ENCODE measurements at regions not wholly inside any gene's neighbourhood (a gene's known extent, or its start where the extent isn't known, plus 50 kb on each side); places are given as distances from the start of the nearest gene placed in this dataset.

GRCh38 chr9:118008246-118008645 is 304.0 kb downstream of the TLR4 start:
- TF ChIP-seq CTCF (IDR thresholded peaks at IDR 0.05) (no peak), POLR2A (IDR thresholded peaks at IDR 0.05) (no peak)

Data from adrenal gland (tissue), 5 donors.